Nucleus accumbens (tissue), 56 donors: ENCODE measurements at regions not wholly inside any gene's neighbourhood (a gene's known extent, or its start where the extent isn't known, plus 50 kb on each side); places are given as distances from the start of the nearest gene placed in this dataset.

Experiments used
- DNase-seq, 56 donors: peaks; one replicate each; lab custom pipeline; 2025; lab: John Stamatoyannopoulos, UW

GRCh38 chr2:52145005-52145404, 1113.1 kb upstream of the NRXN1 start:
- DNase-seq, result no peak

GRCh38 chr2:52144590-52144989, 1112.7 kb upstream of the NRXN1 start:
- DNase-seq, result no peak

- DNase-seq, result no peak
Measured at GRCh38 chr2:52141076-52141475, 1109.1 kb upstream of the NRXN1 start.

GRCh38 chr2:52139241-52139640, 1107.3 kb upstream of the NRXN1 start:
- no peak for DNase-seq

GRCh38 chr2:52135235-52135634, 1103.3 kb upstream of the NRXN1 start:
- no peak for DNase-seq

- no peak for DNase-seq
Measured at GRCh38 chr2:52128081-52128480, 1096.1 kb upstream of the NRXN1 start.

GRCh38 chr2:52127527-52127926, 1095.6 kb upstream of the NRXN1 start:
- DNase-seq, result no peak

GRCh38 chr2:52117299-52117698, 1085.4 kb upstream of the NRXN1 start:
- DNase-seq, result no peak

GRCh38 chr2:52115750-52116149, 1083.8 kb upstream of the NRXN1 start:
- no peak for DNase-seq

- no peak for DNase-seq
Measured at GRCh38 chr2:52113338-52113737, 1081.4 kb upstream of the NRXN1 start.

- DNase-seq, result no peak
Measured at GRCh38 chr2:52112141-52112540, 1080.2 kb upstream of the NRXN1 start.

GRCh38 chr2:52107124-52107523, 1075.2 kb upstream of the NRXN1 start:
- no peak for DNase-seq

- no peak for DNase-seq
Measured at GRCh38 chr2:52097071-52097470, 1065.1 kb upstream of the NRXN1 start.

GRCh38 chr2:52084759-52085158, 1052.8 kb upstream of the NRXN1 start:
- DNase-seq, result no peak

- no peak for DNase-seq
Measured at GRCh38 chr2:52083214-52083613, 1051.3 kb upstream of the NRXN1 start.

- no peak for DNase-seq
Measured at GRCh38 chr2:52082646-52083045, 1050.7 kb upstream of the NRXN1 start.

GRCh38 chr2:52079602-52080001, 1047.7 kb upstream of the NRXN1 start:
- no peak for DNase-seq

- DNase-seq, result no peak
Measured at GRCh38 chr2:52077159-52077558, 1045.2 kb upstream of the NRXN1 start.

GRCh38 chr2:52074130-52074719, 1042.3 kb upstream of the NRXN1 start:
- DNase-seq, result no peak

GRCh38 chr2:52072949-52073348, 1041.0 kb upstream of the NRXN1 start:
- DNase-seq, result no peak

GRCh38 chr2:52070665-52071064, 1038.7 kb upstream of the NRXN1 start:
- no peak for DNase-seq

GRCh38 chr2:52064234-52064633, 1032.3 kb upstream of the NRXN1 start:
- DNase-seq, result no peak

GRCh38 chr2:52054824-52055223, 1022.9 kb upstream of the NRXN1 start:
- DNase-seq, result no peak
